HCT116 (cell line): ENCODE measurements at regions not wholly inside any gene's neighbourhood (a gene's known extent, or its start where the extent isn't known, plus 50 kb on each side); places are given as distances from the start of the nearest gene placed in this dataset.

Source experiments
- ATAC-seq: fragments of 200-7000 bp; cut with Tn5 transposase; 2 replicates; pipeline ENCODE4 v1.9.1; 2020; ENCODE audit warnings: mild to moderate bottlenecking, moderate library complexity
- BruUV-seq: library from RNA; stranded (reverse); fragments of 400-500 nt; replicated peaks from 2 replicates; lab custom pipeline; 2021; lab: Mats Ljungman, UMichigan
- CTCF ChIA-PET: fragments of 300-600 bp; sonication (Branson Sonifier 250); formaldehyde crosslinking; loops from one replicate; lab custom pipeline; 2021; ENCODE audit warnings: antibody characterized with exemption; lab: Charles Lee
- POLR2A ChIA-PET: fragments of 300-600, 350-600 bp; sonication (Branson Sonifier 250); formaldehyde crosslinking; loops from one replicate; lab custom pipeline; 2021; ENCODE audit warnings: antibody characterized with exemption; lab: Charles Lee
- RAD21 ChIA-PET, 2 experiments: fragments of 300-600 bp; sonication (Branson Sonifier 250); formaldehyde crosslinking; loops; one replicate each; lab custom pipeline; 2023; ENCODE audit warnings: low total read pairs in 2 of 2; ENCODE audit not compliant: uncharacterized antibody in 2 of 2, unreplicated experiment in 2 of 2, low non-redundant PET in 1 of 2; lab: Charles Lee
- DNase-seq: peaks from one replicate; pipeline ENCODE4 v3.0.0-alpha.2; 2010; ENCODE audit warnings: low read depth, low spot score
- H2AFZ ChIP-seq: fragments of 200-600 bp; shearing (Covaris generic), sonication (generic); 2 replicates; pipeline ENCODE4 v1.6.1; 2017; ENCODE audit warnings: low read depth, mixed run types, mixed read lengths, antibody characterized with exemption, low read length; ENCODE audit not compliant: poor library complexity, severe bottlenecking
- H3K27ac ChIP-seq: 2 replicates; pipeline ENCODE4 v1.5.1; 2012; ENCODE audit warnings: low read depth, low read length
- H3K27me3 ChIP-seq: fragments of 200-600 bp; sonication (generic); 2 replicates; pipeline ENCODE4 v1.6.1; 2016; ENCODE audit warnings: mixed run types, low read length, mixed read lengths; ENCODE audit not compliant: insufficient read depth
- H3K36me3 ChIP-seq, 2 experiments: fragments of 200-500 bp in 1 of 2; fragments of 200-600 bp in 1 of 2; sonication (Bioruptor generic) in 1 of 2; sonication (generic) in 1 of 2; 2 replicates each; pipeline versions ENCODE4 v1.5.1 to v1.6.1; 2014 to 2016; ENCODE audit warnings: low read length in 2 of 2, inconsistent platforms in 1 of 2, mixed read lengths in 1 of 2, mixed run types in 1 of 2; ENCODE audit not compliant: insufficient read depth in 2 of 2, control insufficient read depth in 1 of 2
- H3K4me1 ChIP-seq, 2 experiments: fragments of 200-600 bp in 1 of 2; sonication (generic) in 1 of 2; 2 replicates each; pipeline versions ENCODE4 v1.5.1 to v1.6.1; 2012 to 2017; ENCODE audit warnings: low read length in 2 of 2, inconsistent platforms in 1 of 2, mild to moderate bottlenecking in 1 of 2, mixed read lengths in 1 of 2, mixed run types in 1 of 2, moderate library complexity in 1 of 2; ENCODE audit not compliant: insufficient read depth in 2 of 2, control insufficient read depth in 1 of 2
- H3K4me2 ChIP-seq: fragments of 200-600 bp; sonication (generic); 2 replicates; pipeline ENCODE4 v1.6.1; 2017; ENCODE audit warnings: mixed run types, low read length, mixed read lengths
- H3K4me3 ChIP-seq, 2 experiments: fragments of 200-600 bp in 1 of 2; sonication (generic) in 1 of 2; replicated peaks in 1 of 2; 2 replicates each; pipeline ENCODE4 v1.5.1; 2011 to 2016; ENCODE audit warnings: low read length in 2 of 2, control low read depth in 1 of 2, low read depth in 1 of 2, mild to moderate bottlenecking in 1 of 2, mixed read lengths in 1 of 2, mixed run types in 1 of 2
- H3K79me2 ChIP-seq: fragments of 200-600 bp; sonication (generic); 2 replicates; pipeline ENCODE4 v1.6.1; 2017; ENCODE audit warnings: mild to moderate bottlenecking, mixed run types, low read length, moderate library complexity, mixed read lengths; ENCODE audit not compliant: insufficient read depth
- H3K9ac ChIP-seq: fragments of 200-600 bp; sonication (generic); 2 replicates; pipeline ENCODE4 v1.6.1; 2016; ENCODE audit warnings: low read length, mixed read lengths
- H3K9me2 ChIP-seq: fragments of 200-600 bp; sonication (generic), shearing (Covaris generic); 2 replicates; pipeline ENCODE4 v1.6.1; 2017; ENCODE audit warnings: mixed run types, mild to moderate bottlenecking, moderate library complexity; ENCODE audit not compliant: insufficient read depth
- H3K9me3 ChIP-seq, 2 experiments: fragments of 200-500 bp in 1 of 2; fragments of 200-600 bp in 1 of 2; sonication (Bioruptor generic) in 1 of 2; sonication (generic) in 1 of 2; 2 replicates each; pipeline ENCODE4 v1.6.1; 2014 to 2017; ENCODE audit warnings: low read length in 2 of 2, mixed read lengths in 2 of 2, inconsistent platforms in 1 of 2, low read depth in 1 of 2, mild to moderate bottlenecking in 1 of 2, mixed run types in 1 of 2, moderate library complexity in 1 of 2; ENCODE audit not compliant: control insufficient read depth in 1 of 2, insufficient read depth in 1 of 2
- H4K20me1 ChIP-seq: fragments of 200-600 bp; sonication (generic), shearing (Covaris generic); 2 replicates; pipeline ENCODE4 v1.6.1; 2017; ENCODE audit warnings: mixed run types, mild to moderate bottlenecking, moderate library complexity; ENCODE audit not compliant: insufficient read depth
- CEBPB ChIP-seq: IDR thresholded peaks from 2 replicates; pipeline ENCODE4 v1.6.1; 2012; ENCODE audit warnings: low read depth
- RAD21 ChIP-seq: IDR thresholded peaks from 2 replicates; pipeline ENCODE4 v1.6.1; 2012; ENCODE audit warnings: low read depth, mild to moderate bottlenecking
- ZNF274 ChIP-seq: fragments of 200-500 bp; sonication (Bioruptor generic); IDR thresholded peaks from 2 replicates; pipeline ENCODE4 v1.6.1; 2014; ENCODE audit warnings: mild to moderate bottlenecking, low read depth, low read length, inconsistent platforms
- intact Hi-C: fragments of 100-400 bp; cut with micrococcal nuclease; formaldehyde crosslinking; loops from 2 replicates; pipeline ENCODE4 v1.10.0; 2022
- TF ChIP-seq, protein P1 (sequence below), 3 experiments: fragments of 200-600 bp in 1 of 3; sonication (generic) in 1 of 3; IDR thresholded peaks in 2 of 3; conservative IDR thresholded peaks in 1 of 3; 2 replicates each; pipeline ENCODE4 v1.5.1; 2012 to 2017; ENCODE audit warnings: low read depth in 2 of 3, low read length in 2 of 3, antibody characterized with exemption in 1 of 3, borderline replicate concordance in 1 of 3, control low read depth in 1 of 3, mild to moderate bottlenecking in 1 of 3, mixed read lengths in 1 of 3, mixed run types in 1 of 3, moderate library complexity in 1 of 3; ENCODE audit not compliant: insufficient read depth in 1 of 3
- TF ChIP-seq, protein P2 (sequence below): IDR thresholded peaks from 2 replicates; pipeline ENCODE4 v1.6.1; 2012

DNA sequence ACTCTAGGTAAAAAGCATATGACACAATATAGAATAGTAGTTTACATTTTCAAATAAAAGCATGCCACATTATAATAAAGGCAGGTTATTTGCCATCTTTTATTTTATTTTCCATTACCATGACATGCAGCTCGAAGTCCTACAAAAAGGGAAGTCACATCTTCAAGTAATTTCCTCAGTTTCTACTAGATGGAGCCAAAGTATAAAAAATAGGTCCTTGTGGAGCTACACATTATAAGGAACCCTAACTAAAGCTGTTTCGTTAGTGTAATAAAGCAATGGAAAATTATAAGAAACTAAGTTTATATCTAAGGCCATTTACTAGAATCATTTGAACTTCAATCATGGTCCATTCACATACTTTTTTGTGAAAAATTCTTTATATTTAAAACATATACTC lies 674.5 kb downstream of the KCNJ3 start:
- H3K9ac ChIP-seq, result no peak overlapping the region
- H3K79me2 ChIP-seq, result no peaks in the 10 kb centered on the region
- H3K27ac ChIP-seq, result no peak overlapping the region
- H3K27me3 ChIP-seq, result no peaks in the 10 kb centered on the region
- H3K36me3 ChIP-seq, result no peaks in the 10 kb centered on the region
- peak overlapping the region; percentile 30 for H2AFZ ChIP-seq
- DNase-seq (peak; percentile 3), ATAC-seq (peak; percentile 62; the same call in 1 of the 2 replicates)
- ChIA-PET POLR2A (no interaction called here), CTCF (interaction anchor here (0.6 to 2.5 kb wide), 15 partner anchors 9 to 1963 kb away, joined by 3 to 21 read pairs (median 3); no protein-coding TSS in a partner anchor), RAD21 (interaction anchor here (0.6 to 0.7 kb wide), 2 partner anchors 232 to 1029 kb away, joined by 3 read pairs; no protein-coding TSS in a partner anchor)
- TF ChIP-seq, protein P1, sequence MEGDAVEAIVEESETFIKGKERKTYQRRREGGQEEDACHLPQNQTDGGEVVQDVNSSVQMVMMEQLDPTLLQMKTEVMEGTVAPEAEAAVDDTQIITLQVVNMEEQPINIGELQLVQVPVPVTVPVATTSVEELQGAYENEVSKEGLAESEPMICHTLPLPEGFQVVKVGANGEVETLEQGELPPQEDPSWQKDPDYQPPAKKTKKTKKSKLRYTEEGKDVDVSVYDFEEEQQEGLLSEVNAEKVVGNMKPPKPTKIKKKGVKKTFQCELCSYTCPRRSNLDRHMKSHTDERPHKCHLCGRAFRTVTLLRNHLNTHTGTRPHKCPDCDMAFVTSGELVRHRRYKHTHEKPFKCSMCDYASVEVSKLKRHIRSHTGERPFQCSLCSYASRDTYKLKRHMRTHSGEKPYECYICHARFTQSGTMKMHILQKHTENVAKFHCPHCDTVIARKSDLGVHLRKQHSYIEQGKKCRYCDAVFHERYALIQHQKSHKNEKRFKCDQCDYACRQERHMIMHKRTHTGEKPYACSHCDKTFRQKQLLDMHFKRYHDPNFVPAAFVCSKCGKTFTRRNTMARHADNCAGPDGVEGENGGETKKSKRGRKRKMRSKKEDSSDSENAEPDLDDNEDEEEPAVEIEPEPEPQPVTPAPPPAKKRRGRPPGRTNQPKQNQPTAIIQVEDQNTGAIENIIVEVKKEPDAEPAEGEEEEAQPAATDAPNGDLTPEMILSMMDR (IDR thresholded peaks at IDR 0.05 in 2 of 3, conservative IDR thresholded peaks at IDR 0.05 in 1 of 3; ENCODE audit: borderline replicate concordance in 1 of 3, insufficient read depth in 1 of 3, low read depth in 2 of 3, low read length in 2 of 3), result peak in 2 of 3 experiments; percentile 45 to 59; a peak in 3 of 6 replicates
- TF ChIP-seq, protein P2, sequence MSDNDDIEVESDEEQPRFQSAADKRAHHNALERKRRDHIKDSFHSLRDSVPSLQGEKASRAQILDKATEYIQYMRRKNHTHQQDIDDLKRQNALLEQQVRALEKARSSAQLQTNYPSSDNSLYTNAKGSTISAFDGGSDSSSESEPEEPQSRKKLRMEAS, result no peak
- TF ChIP-seq RAD21, result peak; percentile 80
- H3K4me1 ChIP-seq, result no peaks in the 10 kb centered on the region
- H3K4me3 ChIP-seq, result no peak overlapping the region
- no peaks in the 10 kb centered on the region for H3K9me2 ChIP-seq
- H4K20me1 ChIP-seq, result no peaks in the 10 kb centered on the region
- intact Hi-C loops, result loop anchor here (10.0 kb wide), 2 partner anchors 962 to 1952 kb away; partner anchors contain the start of genes ERMN and NR4A2
- no TSS peak for BruUV-seq
- H3K9me3 ChIP-seq, result no peaks in the 10 kb centered on the region
- no peak overlapping the region for H3K4me2 ChIP-seq

DNA sequence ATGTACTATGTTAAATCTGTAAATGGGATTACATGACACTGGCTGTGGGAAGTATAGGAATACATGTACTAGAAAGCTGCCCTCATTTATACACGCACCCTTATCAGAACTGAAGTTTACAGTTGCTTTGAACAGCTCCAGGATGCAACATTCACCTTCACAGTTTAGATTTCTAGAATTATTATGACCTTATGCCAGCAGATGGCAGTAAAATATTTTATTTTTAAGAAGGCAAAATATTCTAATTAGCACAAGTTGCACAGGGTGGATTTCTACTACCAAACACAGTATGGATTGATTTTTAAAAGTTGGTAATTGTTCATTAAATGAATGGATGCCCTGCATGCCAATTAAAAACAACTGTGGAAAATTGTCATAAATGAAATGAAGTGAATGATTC lies 670.4 kb downstream of the KCNJ3 start:
- CTCF ChIA-PET, result interaction anchor here (0.8 to 2.7 kb wide), 5 partner anchors 8 to 1825 kb away, joined by 3 to 9 read pairs (median 7); no protein-coding TSS in a partner anchor
- intact Hi-C loops, result no loop called here
- H3K79me2 ChIP-seq, result no peaks in the 10 kb centered on the region
- H4K20me1 ChIP-seq, result no peaks in the 10 kb centered on the region
- H3K4me1 ChIP-seq, result no peaks in the 10 kb centered on the region
- peak; percentile 73 for ATAC-seq
- BruUV-seq, result no TSS peak
- DNase-seq, result peak; percentile 3
- H3K9ac ChIP-seq, result no peak overlapping the region
- H3K27me3 ChIP-seq, result no peaks in the 10 kb centered on the region
- no peaks in the 10 kb centered on the region for H3K9me2 ChIP-seq
- TF ChIP-seq RAD21 (peak; percentile 47), ZNF274 (no peak), CEBPB (no peak)
- TF ChIP-seq, protein P1 (IDR thresholded peaks at IDR 0.05 in 2 of 3, conservative IDR thresholded peaks at IDR 0.05 in 1 of 3; ENCODE audit: borderline replicate concordance in 1 of 3, insufficient read depth in 1 of 3, low read depth in 2 of 3, low read length in 2 of 3), result peak in 2 of 3 experiments; percentile 20 to 46; a peak in 3 of 6 replicates
- H3K4me2 ChIP-seq, result no peak overlapping the region
- no peaks in the 10 kb centered on the region for H3K9me3 ChIP-seq
- no peaks in the 10 kb centered on the region for H3K36me3 ChIP-seq
- H3K27ac ChIP-seq, result no peak overlapping the region
- H3K4me3 ChIP-seq, result no peak overlapping the region
- H2AFZ ChIP-seq, result peak overlapping the region; percentile 71
- POLR2A ChIA-PET, result no interaction called here
- RAD21 ChIA-PET, result no interaction called here
